Kidney epithelial cell (primary cell): ENCODE measurements at regions not wholly inside any gene's neighbourhood (a gene's known extent, or its start where the extent isn't known, plus 50 kb on each side); places are given as distances from the start of the nearest gene placed in this dataset.
"Not testable (repeated sequence)": the region's sequence is repeated elsewhere in the genome, so short reads cannot be mapped to it uniquely, and the experiment has no call there.

Source experiments
- DNase-seq: peaks from one replicate; pipeline ENCODE4 v3.0.0-alpha.2; 2010; ENCODE audit warnings: low read depth
- H3K27me3 ChIP-seq: 2 replicates; pipeline ENCODE4 v1.6.0; 2011; ENCODE audit warnings: low read length; ENCODE audit not compliant: control insufficient read depth, insufficient read depth
- H3K36me3 ChIP-seq: 2 replicates; pipeline ENCODE4 v1.5.1; 2011; ENCODE audit warnings: low read length; ENCODE audit not compliant: control insufficient read depth, insufficient read depth
- H3K4me3 ChIP-seq: 2 replicates; pipeline ENCODE4 v1.5.1; 2011; ENCODE audit warnings: low read depth, mild to moderate bottlenecking, control low read depth, low read length
- CTCF ChIP-seq: IDR thresholded peaks from 2 replicates; pipeline ENCODE4 v1.5.1; 2011; ENCODE audit warnings: mild to moderate bottlenecking, moderate library complexity, low read length, control low read depth, inconsistent platforms; ENCODE audit not compliant: insufficient read depth, poor library complexity, severe bottlenecking

- TF ChIP-seq CTCF = no peak
- no peak for DNase-seq
- H3K27me3 ChIP-seq = no peaks in the 10 kb centered on the region
- no peaks in the 10 kb centered on the region for H3K36me3 ChIP-seq
- H3K4me3 ChIP-seq = no peak overlapping the region
Measured at GRCh38 chr13:56424246-56424645, 716.5 kb upstream of the PRR20A start.

DNA sequence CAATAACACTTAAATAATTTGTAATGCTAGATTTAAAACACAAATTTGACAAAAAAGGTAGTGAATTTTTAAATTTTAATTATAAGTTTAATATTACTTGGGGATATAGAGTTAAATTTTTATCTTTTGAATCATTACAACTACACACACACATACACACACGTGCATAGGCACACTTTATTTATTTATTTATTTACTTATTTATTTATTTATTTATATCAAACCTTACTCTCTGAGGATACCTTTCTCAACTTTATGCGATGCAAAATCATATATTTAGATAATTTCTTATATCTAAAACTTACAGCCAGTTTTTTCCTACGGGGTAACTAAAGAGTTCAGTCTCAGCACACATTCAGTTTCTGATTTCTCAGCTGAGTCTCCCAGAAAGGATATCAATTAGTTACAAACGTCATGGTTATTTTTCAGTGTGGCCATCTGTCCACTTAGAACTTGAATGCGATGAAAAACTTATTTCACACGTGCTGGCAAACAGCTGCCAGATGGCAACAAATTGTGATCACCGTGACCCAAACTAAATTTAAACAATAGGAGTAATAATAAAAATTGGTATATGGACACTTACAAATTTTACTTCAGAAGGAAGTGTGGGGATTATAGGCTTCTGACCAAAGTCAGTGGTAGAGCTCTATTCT, 683.1 kb upstream of the PRR20A start:
- TF ChIP-seq CTCF = no peak
- no peak for DNase-seq
- H3K4me3 ChIP-seq = no peak overlapping the region
- no peaks in the 10 kb centered on the region for H3K36me3 ChIP-seq
- no peaks in the 10 kb centered on the region for H3K27me3 ChIP-seq

DNA sequence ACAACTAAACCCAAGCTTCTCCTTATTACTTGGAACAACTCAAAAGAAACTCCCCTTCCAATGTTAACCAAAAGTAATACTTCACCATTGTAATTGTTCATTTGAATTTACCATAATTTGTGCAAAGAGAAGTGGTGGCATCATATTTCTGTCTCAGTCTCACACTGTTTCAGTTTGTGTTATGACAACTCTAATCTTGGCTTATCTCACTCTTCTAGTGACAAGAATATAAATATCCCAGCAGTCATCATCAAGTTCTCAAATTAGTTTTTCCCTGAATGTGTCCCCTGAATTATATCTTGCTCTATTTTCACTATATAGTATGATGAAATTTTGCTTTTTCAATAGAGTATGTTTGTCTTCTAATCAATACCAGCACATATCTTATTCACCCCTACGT, 681.4 kb upstream of the PRR20A start:
- no peak for TF ChIP-seq CTCF
- H3K4me3 ChIP-seq = no peak overlapping the region
- no peaks in the 10 kb centered on the region for H3K27me3 ChIP-seq
- H3K36me3 ChIP-seq = no peaks in the 10 kb centered on the region
- DNase-seq = no peak

- DNase-seq = no peak
- H3K4me3 ChIP-seq = no peak overlapping the region
- no peak for TF ChIP-seq CTCF
- H3K27me3 ChIP-seq = no peaks in the 10 kb centered on the region
- no peaks in the 10 kb centered on the region for H3K36me3 ChIP-seq
Measured at GRCh38 chr13:56501750-56502149, 639.0 kb upstream of the PRR20A start.

GRCh38 chr13:56510836-56511235, 629.9 kb upstream of the PRR20A start:
- no peak for DNase-seq
- Histone ChIP-seq H3K36me3 (no peaks in the 10 kb centered on the region), H3K4me3 (no peak overlapping the region), H3K27me3 (no peaks in the 10 kb centered on the region)
- no peak for TF ChIP-seq CTCF

- H3K36me3 ChIP-seq, H3K27me3 ChIP-seq, H3K4me3 ChIP-seq, DNase-seq: not testable (repeated sequence)
Measured at GRCh38 chr13:56512336-56512735, 628.4 kb upstream of the PRR20A start.
